OCI-LY7 (cell line): ENCODE measurements at regions not wholly inside any gene's neighbourhood (a gene's known extent, or its start where the extent isn't known, plus 50 kb on each side); places are given as distances from the start of the nearest gene placed in this dataset.

Experiments used
- EZH2phosphoT487 ChIP-seq: fragments of 200-600 bp; sonication (generic); IDR thresholded peaks from 2 replicates; pipeline ENCODE4 v1.6.1; 2018; ENCODE audit warnings: low read depth, borderline replicate concordance, mild to moderate bottlenecking, mixed run types, antibody characterized with exemption, low read length, moderate library complexity, mixed read lengths
- TF ChIP-seq, protein P1 (sequence below): fragments of 200-600 bp; sonication (generic); conservative IDR thresholded peaks from 2 replicates; pipeline ENCODE4 v1.5.1; 2014; ENCODE audit warnings: mild to moderate bottlenecking, antibody characterized with exemption, low read length, moderate library complexity, mixed read lengths

DNA sequence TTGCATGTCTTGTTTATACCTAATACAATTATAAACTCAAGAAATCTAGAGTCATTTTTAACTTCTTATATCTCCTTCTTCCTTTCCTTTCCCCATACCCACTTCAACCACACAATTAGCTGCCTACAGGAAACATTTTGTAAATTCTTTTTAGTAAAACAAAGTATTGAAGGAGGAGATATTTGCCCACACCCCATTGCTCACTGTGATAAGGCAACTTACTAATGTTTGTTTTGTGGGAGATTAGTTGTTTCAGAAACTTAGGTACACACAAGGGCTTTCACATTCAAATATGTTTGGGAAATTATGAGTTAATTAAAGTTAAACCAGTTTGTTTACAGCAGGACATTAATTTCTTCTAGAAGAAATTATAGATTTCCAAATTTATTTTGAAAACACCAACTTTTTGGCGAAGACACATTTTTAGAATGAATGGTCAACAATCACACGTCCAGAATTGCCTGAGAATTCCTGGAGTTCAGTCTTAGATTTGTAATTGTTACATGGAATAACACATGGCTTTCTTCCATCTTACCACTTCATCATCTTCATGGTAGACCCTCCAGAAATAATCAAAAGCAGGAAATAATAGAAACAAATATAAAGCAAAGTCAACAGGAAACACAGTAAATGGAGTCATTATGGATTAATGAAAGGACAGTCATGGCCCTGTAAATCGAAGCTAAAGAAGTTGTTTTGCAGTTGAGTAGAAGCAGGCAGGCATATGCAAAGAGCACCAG is 62.5 kb upstream of the RAB27B start:
- TF ChIP-seq, protein P1, sequence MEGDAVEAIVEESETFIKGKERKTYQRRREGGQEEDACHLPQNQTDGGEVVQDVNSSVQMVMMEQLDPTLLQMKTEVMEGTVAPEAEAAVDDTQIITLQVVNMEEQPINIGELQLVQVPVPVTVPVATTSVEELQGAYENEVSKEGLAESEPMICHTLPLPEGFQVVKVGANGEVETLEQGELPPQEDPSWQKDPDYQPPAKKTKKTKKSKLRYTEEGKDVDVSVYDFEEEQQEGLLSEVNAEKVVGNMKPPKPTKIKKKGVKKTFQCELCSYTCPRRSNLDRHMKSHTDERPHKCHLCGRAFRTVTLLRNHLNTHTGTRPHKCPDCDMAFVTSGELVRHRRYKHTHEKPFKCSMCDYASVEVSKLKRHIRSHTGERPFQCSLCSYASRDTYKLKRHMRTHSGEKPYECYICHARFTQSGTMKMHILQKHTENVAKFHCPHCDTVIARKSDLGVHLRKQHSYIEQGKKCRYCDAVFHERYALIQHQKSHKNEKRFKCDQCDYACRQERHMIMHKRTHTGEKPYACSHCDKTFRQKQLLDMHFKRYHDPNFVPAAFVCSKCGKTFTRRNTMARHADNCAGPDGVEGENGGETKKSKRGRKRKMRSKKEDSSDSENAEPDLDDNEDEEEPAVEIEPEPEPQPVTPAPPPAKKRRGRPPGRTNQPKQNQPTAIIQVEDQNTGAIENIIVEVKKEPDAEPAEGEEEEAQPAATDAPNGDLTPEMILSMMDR: no peak
- no peak for TF ChIP-seq EZH2phosphoT487
